ENCODE measurements at regions not wholly inside any gene's neighbourhood (a gene's known extent, or its start where the extent isn't known, plus 50 kb on each side); places are given as distances from the start of the nearest gene placed in this dataset.

DNA sequence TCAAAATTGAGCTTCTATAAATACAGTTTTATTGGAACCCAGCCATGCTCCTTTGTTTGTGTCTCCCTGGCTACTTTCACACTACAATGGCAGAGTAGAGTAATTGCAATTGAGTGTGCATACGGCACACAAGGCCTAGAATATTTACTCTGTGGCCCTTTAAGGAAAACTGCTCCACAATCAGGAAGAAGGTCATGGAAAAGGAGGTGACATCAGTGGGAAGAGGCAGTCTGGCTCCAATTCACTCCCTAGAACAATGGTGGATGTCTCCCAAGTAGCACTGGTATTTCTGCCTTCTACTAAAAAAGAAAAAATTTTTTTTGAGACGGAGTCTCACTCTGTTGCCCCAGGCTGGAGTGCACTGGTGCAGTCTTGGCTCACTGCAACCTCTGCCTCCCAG is 51.3 kb downstream of the KRTAP19-8 start:
- peaks cover 2% of the 10 kb centered on the region for H3K27me3 Mint-ChIP-seq
- no peaks in the 10 kb centered on the region for H3K9me3 Mint-ChIP-seq
- ATAC-seq (no peak), DNase-seq (no peak)
- no peak overlapping the region for H3K4me3 Mint-ChIP-seq
- no peak overlapping the region for H3K27ac Mint-ChIP-seq
- no peaks in the 10 kb centered on the region for H3K36me3 Mint-ChIP-seq (ENCODE audit: low read depth)
- H3K4me1 Mint-ChIP-seq: no peaks in the 10 kb centered on the region

DNA sequence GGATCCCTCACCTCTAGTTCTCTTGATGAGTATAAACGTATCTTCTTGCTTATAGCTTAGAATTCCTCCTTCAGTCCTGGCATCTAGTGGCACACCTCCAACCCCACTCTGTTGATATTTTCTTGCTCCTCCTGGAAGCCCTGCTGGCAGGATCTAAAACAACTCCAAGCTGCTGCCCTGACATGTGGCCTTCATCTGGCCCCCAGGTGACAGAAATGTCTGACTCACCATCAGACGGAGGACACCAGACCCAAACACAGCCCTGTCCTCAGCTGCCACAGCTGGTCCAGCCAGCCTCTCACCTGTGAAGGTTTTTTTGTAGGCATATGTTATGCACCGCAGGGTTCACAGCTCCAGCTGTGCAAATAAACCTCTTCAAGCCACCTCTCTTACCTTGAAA is 53.4 kb downstream of the KRTAP19-8 start:
- Mint-ChIP-seq H3K9me3 (no peaks in the 10 kb centered on the region), H3K36me3 (ENCODE audit: low read depth) (no peaks in the 10 kb centered on the region), H3K27me3 (peaks cover 2% of the 10 kb centered on the region), H3K4me1 (no peaks in the 10 kb centered on the region), H3K27ac (no peak overlapping the region), H3K4me3 (no peak overlapping the region)
- ATAC-seq (no peak), DNase-seq (no peak)

DNA sequence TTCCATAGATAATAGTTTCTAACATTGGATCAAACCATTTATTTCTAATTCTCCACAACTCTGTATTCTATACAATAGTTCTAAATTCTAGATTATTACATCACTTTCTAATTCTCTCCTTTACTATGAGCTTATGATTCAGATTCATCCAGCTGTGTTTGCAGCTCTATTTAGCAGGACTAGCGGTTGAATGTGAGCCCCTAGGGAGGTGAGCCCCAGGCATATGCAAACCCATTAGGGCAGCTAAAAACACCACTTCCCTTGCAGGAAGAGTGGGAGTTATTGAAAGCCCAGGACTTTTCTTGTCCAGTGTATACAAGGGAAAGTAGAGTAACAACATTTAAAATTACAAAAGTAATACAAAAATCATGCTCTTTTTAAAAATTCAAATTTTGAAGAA is 56.9 kb downstream of the KRTAP19-8 start:
- Mint-ChIP-seq H3K27me3 (peaks cover 2% of the 10 kb centered on the region), H3K27ac (no peak overlapping the region), H3K4me1 (peaks cover 9% of the 10 kb centered on the region), H3K4me3 (no peak overlapping the region), H3K36me3 (ENCODE audit: low read depth) (peaks cover 2% of the 10 kb centered on the region), H3K9me3 (no peaks in the 10 kb centered on the region)
- DNase-seq (no peak), ATAC-seq (no peak)

DNA sequence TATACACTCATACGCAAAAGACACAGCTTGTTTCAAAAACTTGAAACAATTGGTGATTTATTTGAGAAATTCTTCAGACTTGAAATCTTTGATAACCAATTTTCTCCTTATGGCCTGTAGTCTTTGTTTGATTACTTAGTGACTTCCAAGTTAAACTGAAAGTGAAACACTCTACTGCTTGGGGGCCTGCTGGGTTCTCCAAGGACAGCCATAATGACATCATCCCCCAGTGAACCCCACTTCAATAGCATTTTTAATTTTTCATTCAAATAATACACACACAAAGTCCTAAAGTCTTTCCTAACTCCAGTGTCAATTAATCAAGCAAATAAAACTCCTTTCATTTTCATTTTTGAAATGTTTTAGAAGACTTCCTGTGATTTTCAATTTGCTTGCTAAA is 59.2 kb downstream of the KRTAP19-8 start:
- H3K27ac Mint-ChIP-seq: peak overlapping the region; percentile 39
- no peak for ATAC-seq
- H3K27me3 Mint-ChIP-seq: peaks cover 2% of the 10 kb centered on the region
- no peak for DNase-seq
- H3K9me3 Mint-ChIP-seq: no peaks in the 10 kb centered on the region
- peaks cover 2% of the 10 kb centered on the region for H3K36me3 Mint-ChIP-seq (ENCODE audit: low read depth)
- H3K4me1 Mint-ChIP-seq: peaks cover 9% of the 10 kb centered on the region
- H3K4me3 Mint-ChIP-seq: peak overlapping the region; percentile 13

DNA sequence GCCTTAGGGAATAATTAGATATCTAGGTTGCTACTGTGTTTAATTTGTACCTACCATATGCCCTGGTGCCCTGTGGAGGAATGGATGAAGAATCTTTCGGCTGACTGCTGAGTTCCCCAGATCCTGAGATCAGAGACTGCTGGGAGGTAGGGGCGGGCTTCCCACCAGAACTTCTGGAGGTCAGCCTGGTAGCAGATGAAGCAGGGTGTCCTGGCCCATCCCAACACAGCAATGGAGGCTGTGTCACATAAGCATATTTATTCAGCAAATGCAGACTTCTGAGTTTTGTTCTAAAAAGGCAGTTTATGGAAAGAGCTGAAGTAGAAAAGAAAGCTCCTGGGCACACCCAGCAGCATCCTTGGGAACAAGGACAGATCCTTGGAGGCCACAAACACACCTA is 74.0 kb downstream of the KRTAP19-8 start:
- Mint-ChIP-seq H3K9me3 (no peaks in the 10 kb centered on the region), H3K4me1 (no peaks in the 10 kb centered on the region), H3K36me3 (ENCODE audit: low read depth) (no peaks in the 10 kb centered on the region), H3K4me3 (no peak overlapping the region), H3K27ac (no peak overlapping the region), H3K27me3 (peaks cover 5% of the 10 kb centered on the region)
- DNase-seq: no peak
- no peak for ATAC-seq

DNA sequence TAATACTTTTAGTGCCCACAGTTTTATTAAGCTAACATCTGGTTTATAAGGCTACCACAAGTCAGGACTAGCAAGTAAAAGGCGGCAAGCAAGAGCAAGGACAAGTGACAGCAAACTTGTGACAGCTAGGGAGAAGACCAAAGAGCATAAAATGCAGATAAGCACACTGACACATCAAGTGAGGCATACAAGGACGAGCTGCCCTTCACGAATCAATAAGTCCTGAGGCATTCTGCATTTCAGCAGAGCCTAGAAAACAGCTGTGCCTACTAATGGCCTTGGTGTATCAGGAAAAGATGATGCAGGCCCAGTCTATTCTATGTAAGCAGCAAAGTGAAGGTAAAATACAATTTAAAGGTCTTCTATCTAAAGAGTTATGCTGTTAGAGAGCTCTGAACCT is 74.8 kb downstream of the KRTAP19-8 start:
- no peaks in the 10 kb centered on the region for H3K9me3 Mint-ChIP-seq
- H3K4me1 Mint-ChIP-seq: no peaks in the 10 kb centered on the region
- H3K27ac Mint-ChIP-seq: no peak overlapping the region
- H3K27me3 Mint-ChIP-seq: peaks cover 5% of the 10 kb centered on the region
- H3K4me3 Mint-ChIP-seq: no peak overlapping the region
- ATAC-seq (no peak), DNase-seq (no peak)
- no peaks in the 10 kb centered on the region for H3K36me3 Mint-ChIP-seq (ENCODE audit: low read depth)

DNA sequence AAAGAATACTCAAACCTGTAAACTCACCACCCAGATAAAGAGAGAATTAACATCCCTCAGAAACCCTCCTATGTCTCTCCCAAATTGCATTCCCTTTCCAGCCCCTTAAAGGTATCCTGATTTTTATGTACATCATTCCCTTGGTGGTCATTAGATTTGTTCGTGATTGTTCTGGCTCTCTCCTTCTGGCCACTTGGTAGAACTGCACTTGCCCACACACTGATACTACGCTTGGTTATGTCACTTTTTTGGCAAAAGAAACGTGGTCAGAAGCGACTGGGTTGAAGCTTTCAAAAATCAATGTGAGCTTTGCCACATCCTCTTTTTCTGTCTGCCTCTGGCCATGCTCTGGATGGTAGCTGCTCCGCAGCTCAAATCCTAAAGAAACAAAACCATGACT is 76.3 kb downstream of the KRTAP19-8 start:
- H3K27ac Mint-ChIP-seq: no peak overlapping the region
- peaks cover 3% of the 10 kb centered on the region for H3K27me3 Mint-ChIP-seq
- no peak overlapping the region for H3K4me3 Mint-ChIP-seq
- H3K9me3 Mint-ChIP-seq: no peaks in the 10 kb centered on the region
- H3K4me1 Mint-ChIP-seq: no peaks in the 10 kb centered on the region
- DNase-seq: no peak
- no peaks in the 10 kb centered on the region for H3K36me3 Mint-ChIP-seq (ENCODE audit: low read depth)
- no peak for ATAC-seq

DNA sequence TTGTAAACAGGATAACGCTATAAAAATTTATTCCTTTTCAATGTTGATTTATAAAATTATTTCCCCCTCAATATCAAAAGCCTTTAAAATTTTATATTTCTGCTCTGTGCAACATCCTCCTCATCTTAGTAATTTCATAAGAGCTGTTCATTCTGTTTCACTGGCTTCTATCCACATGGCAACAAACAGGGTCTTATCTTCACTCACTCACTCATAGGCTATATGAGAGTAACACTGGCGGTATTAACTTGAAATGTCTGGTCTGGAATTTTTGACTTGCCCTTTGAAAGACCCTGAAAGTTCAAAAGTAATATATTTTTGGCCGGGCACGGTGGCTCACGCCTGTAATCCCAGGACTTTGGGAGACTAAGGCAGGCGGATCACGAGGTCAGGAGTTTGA is 77.4 kb upstream of the KRTAP11-1 start:
- Mint-ChIP-seq H3K36me3 (ENCODE audit: low read depth) (no peaks in the 10 kb centered on the region), H3K4me1 (no peaks in the 10 kb centered on the region), H3K27ac (no peak overlapping the region), H3K27me3 (no peaks in the 10 kb centered on the region), H3K4me3 (no peak overlapping the region), H3K9me3 (no peaks in the 10 kb centered on the region)
- ATAC-seq: no peak
- no peak for DNase-seq

DNA sequence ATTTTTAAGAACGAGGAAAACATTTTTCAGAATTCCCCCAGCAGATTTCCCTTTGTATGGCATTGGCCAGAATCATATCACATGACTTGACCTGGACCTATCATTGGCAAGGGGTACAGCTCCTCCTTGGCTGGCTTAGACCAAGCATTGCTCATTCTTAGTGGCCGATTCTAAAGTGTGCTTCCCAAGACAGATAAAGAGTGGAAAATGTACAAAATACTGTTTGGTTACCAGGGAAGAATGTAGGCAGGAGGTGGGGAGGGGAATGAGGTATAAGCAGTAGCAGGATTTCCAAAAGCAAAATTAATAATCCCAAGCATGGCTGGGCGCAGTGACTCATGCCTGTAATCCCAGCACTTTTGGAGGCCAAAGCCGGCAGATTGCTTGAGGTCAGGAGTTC is 75.6 kb upstream of the KRTAP11-1 start:
- no peak for DNase-seq
- Mint-ChIP-seq H3K27me3 (no peaks in the 10 kb centered on the region), H3K36me3 (ENCODE audit: low read depth) (no peaks in the 10 kb centered on the region), H3K4me3 (no peak overlapping the region), H3K9me3 (no peaks in the 10 kb centered on the region), H3K27ac (no peak overlapping the region), H3K4me1 (no peaks in the 10 kb centered on the region)
- no peak for ATAC-seq

DNA sequence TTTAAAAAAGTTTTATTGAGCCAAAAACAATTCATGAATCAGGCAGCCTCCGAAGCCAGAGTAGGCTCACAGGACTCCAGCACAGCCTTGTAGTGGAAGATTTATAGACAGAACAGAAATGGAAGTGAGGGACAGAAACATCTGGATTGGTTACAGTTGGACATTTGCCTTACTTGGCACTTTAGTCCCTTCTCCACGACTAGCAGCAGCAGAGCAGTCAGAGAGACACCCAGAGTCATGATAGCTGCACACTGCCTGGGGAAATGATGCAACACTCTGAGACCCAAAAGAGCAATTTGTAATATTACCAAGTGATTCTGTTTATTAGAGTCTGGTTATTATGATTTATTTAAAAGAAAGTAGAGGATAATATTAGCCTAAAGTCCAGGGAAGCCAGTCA is 72.2 kb upstream of the KRTAP11-1 start:
- no peak overlapping the region for H3K4me3 Mint-ChIP-seq
- no peaks in the 10 kb centered on the region for H3K36me3 Mint-ChIP-seq (ENCODE audit: low read depth)
- ATAC-seq: no peak
- no peak for DNase-seq
- H3K9me3 Mint-ChIP-seq: no peaks in the 10 kb centered on the region
- H3K4me1 Mint-ChIP-seq: no peaks in the 10 kb centered on the region
- peaks cover 2% of the 10 kb centered on the region for H3K27me3 Mint-ChIP-seq
- no peak overlapping the region for H3K27ac Mint-ChIP-seq

DNA sequence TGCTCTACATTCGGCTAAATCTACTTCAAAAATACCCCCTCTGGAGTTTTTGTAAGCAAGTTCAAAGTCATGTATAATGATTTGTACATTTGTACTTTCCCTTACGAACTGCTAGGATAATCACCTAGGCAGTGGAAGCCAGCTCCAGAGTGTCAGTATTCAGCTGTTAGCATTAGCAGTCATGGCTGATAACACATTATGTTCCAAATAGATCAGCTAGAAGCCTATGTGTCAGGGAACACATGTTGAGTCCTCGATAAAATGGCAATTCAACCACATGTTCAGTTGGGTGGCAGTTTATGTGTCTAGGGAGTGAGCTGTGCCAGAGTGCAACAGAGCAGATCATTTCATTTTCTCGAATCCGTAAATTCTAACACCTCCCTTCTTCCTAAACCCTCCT is 65.8 kb upstream of the KRTAP11-1 start:
- Mint-ChIP-seq H3K27me3 (peaks cover 4% of the 10 kb centered on the region), H3K27ac (no peak overlapping the region), H3K4me1 (no peaks in the 10 kb centered on the region), H3K9me3 (no peaks in the 10 kb centered on the region), H3K4me3 (no peak overlapping the region), H3K36me3 (ENCODE audit: low read depth) (no peaks in the 10 kb centered on the region)
- DNase-seq: no peak
- no peak for ATAC-seq

DNA sequence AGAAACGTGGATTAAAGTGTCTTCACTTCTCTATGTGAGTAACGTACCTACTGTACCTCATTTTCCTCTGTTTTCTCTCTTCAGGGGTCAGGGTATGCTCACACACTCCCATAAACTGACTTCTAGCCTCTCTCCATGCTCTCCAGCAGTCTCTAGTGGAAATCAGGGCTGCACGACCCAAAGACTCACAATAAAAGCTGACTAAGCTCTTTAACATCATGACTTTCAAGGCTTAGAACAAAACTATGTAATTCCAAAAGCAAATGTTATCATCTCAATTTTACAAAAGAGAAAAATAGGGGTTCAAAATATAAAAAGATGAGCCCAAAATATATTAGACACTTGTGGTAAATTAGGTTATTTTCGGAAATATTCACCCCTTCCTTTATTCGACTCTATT is 62.5 kb upstream of the KRTAP11-1 start:
- H3K36me3 Mint-ChIP-seq (ENCODE audit: low read depth): no peaks in the 10 kb centered on the region
- DNase-seq (no peak), ATAC-seq (no peak)
- H3K27ac Mint-ChIP-seq: no peak overlapping the region
- H3K9me3 Mint-ChIP-seq: no peaks in the 10 kb centered on the region
- H3K27me3 Mint-ChIP-seq: peaks cover 2% of the 10 kb centered on the region
- H3K4me3 Mint-ChIP-seq: no peak overlapping the region
- H3K4me1 Mint-ChIP-seq: no peaks in the 10 kb centered on the region

DNA sequence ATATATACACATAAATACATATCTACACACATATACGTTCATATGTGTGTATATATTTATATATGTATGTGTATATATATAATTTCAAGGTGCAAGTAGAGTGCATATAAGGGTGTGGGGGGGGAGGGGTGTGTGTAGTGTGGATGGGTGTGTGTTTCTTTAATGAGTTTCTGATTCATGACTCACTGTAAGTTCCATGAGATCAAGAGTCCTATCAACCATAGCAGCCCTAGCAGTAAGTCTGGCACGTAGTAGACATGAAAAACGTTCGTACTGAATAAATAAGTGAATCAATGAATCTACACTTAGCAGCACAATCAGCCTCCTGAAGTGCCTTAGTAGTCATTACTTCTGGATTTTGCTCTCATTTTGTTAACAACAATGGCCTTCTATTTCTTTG is 61.9 kb upstream of the KRTAP11-1 start:
- ATAC-seq: no peak
- Mint-ChIP-seq H3K4me3 (no peak overlapping the region), H3K4me1 (no peaks in the 10 kb centered on the region), H3K27ac (no peak overlapping the region), H3K9me3 (no peaks in the 10 kb centered on the region), H3K36me3 (ENCODE audit: low read depth) (no peaks in the 10 kb centered on the region), H3K27me3 (peaks cover under 1% of the 10 kb centered on the region)
- DNase-seq: no peak

DNA sequence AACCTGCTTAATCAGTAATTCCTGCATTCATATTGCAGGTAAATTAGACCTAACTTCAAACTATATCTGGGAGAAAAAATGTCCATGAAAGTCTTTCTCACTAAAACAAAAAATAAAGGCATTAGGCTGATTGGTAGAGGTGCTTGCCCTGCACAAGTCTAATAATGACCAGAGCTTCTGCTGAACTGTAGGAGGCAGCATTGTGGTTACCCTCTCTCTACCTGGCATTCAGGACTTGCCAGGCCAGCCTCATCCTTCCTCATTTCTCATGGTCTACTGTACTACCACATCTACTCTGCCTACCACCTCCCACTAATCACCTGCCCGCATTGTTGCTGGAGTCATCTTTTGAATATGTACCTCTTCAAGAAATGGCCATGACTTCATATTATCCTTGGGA is 60.8 kb upstream of the KRTAP11-1 start:
- Mint-ChIP-seq H3K9me3 (no peaks in the 10 kb centered on the region), H3K27ac (no peak overlapping the region), H3K27me3 (no peaks in the 10 kb centered on the region), H3K4me3 (no peak overlapping the region), H3K36me3 (ENCODE audit: low read depth) (no peaks in the 10 kb centered on the region), H3K4me1 (no peaks in the 10 kb centered on the region)
- DNase-seq (no peak), ATAC-seq (no peak)

DNA sequence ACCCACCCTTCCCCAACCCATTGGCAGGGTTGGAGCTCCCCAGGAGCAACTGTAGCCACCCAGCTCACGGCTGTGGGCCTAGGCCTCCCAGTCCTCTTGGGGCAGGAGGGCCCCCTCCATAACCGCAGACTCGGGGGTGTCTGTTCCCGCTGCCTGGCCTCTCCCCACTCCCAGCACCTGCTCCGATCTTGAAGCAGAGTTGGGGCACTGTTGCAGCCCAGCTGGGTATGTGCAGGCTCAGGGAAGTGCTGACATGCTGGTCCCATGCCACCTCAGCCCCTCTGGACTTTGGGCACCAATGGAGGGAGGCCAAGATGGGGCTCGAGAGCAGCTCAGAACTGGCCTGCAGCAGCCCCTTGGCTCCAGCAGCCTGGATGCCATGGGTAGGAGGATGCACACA is 54.8 kb upstream of the KRTAP11-1 start:
- Mint-ChIP-seq H3K27ac (no peak overlapping the region), H3K4me3 (no peak overlapping the region), H3K36me3 (ENCODE audit: low read depth) (no peaks in the 10 kb centered on the region), H3K27me3 (no peaks in the 10 kb centered on the region), H3K4me1 (no peaks in the 10 kb centered on the region), H3K9me3 (no peaks in the 10 kb centered on the region)
- ATAC-seq (no peak), DNase-seq (no peak)

DNA sequence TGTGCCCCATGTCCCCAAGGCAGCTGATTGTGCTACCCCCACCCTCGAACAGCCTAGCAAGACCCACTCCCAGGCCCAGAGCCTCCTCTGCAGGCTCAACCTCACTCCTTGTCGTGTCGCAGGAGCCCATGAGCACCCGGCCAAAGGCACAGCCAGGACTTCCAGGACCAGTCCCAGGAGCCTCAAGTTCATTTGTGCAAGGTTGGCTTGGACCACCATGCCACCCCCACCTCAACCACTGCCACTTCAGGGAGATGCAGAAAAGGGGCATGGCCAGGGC is 54.4 kb upstream of the KRTAP11-1 start:
- ATAC-seq (no peak), DNase-seq (no peak)
- Mint-ChIP-seq H3K9me3 (no peaks in the 10 kb centered on the region), H3K4me1 (no peaks in the 10 kb centered on the region), H3K4me3 (no peak overlapping the region), H3K27me3 (no peaks in the 10 kb centered on the region), H3K27ac (no peak overlapping the region), H3K36me3 (ENCODE audit: low read depth) (no peaks in the 10 kb centered on the region)
